Liver (tissue), 7 donors: ENCODE measurements at regions not wholly inside any gene's neighbourhood (a gene's known extent, or its start where the extent isn't known, plus 50 kb on each side); places are given as distances from the start of the nearest gene placed in this dataset.
A peak's percentile ranks its signal among the peaks of the same experiment; 100 is the strongest.
"Not testable (repeated sequence)": the region's sequence is repeated elsewhere in the genome, so short reads cannot be mapped to it uniquely, and the experiment has no call there.

ENCODE experiments used
- DNase-seq: peaks from one replicate; pipeline ENCODE4 v3.0.0-alpha.2; 2017; ENCODE audit warnings: low spot score
- H3K27ac ChIP-seq, 2 donors: one replicate each; pipeline ENCODE4 v1.7.0; 2013; ENCODE audit warnings: inconsistent platforms in 2 of 2, low read length in 2 of 2, control low read depth in 1 of 2, low read depth in 1 of 2, mild to moderate bottlenecking in 1 of 2
- H3K27me3 ChIP-seq, 4 donors: one replicate each; pipeline versions ENCODE4 v1.6.1 to v1.7.0; 2013; ENCODE audit warnings: low read length in 3 of 4, inconsistent platforms in 1 of 4, mild to moderate bottlenecking in 1 of 4, moderate library complexity in 1 of 4; ENCODE audit not compliant: control insufficient read depth in 4 of 4, insufficient read depth in 4 of 4
- H3K36me3 ChIP-seq, 4 donors: one replicate each; pipeline versions ENCODE4 v1.6.1 to v1.7.0; 2013; ENCODE audit warnings: low read length in 3 of 4, mild to moderate bottlenecking in 3 of 4, low read depth in 1 of 4, moderate library complexity in 1 of 4; ENCODE audit not compliant: control insufficient read depth in 4 of 4, insufficient read depth in 3 of 4
- H3K4me1 ChIP-seq, 4 donors: one replicate each; pipeline versions ENCODE4 v1.6.1 to v1.7.0; 2013; ENCODE audit warnings: low read length in 3 of 4, mild to moderate bottlenecking in 3 of 4, moderate library complexity in 1 of 4; ENCODE audit not compliant: control insufficient read depth in 4 of 4, insufficient read depth in 4 of 4
- H3K4me3 ChIP-seq, 3 donors: one replicate each; pipeline versions ENCODE4 v1.6.1 to v1.7.0; 2013; ENCODE audit warnings: low read length in 3 of 3, control low read depth in 1 of 3, low read depth in 1 of 3, mild to moderate bottlenecking in 1 of 3
- H3K9ac ChIP-seq, 2 donors: one replicate each; pipeline ENCODE4 v1.7.0; 2013; ENCODE audit warnings: low read length in 2 of 2, mild to moderate bottlenecking in 2 of 2, moderate library complexity in 2 of 2, control low read depth in 1 of 2, low read depth in 1 of 2
- H3K9me3 ChIP-seq, 4 donors: one replicate each; pipeline versions ENCODE4 v1.6.1 to v1.7.0; 2013; ENCODE audit warnings: low read length in 3 of 4; ENCODE audit not compliant: control insufficient read depth in 4 of 4
- HNF4A ChIP-seq, 2 donors: conservative IDR thresholded peaks; 2 replicates each; pipeline ENCODE4 v1.6.1; 2016; ENCODE audit warnings: antibody characterized with exemption in 2 of 2, mild to moderate bottlenecking in 2 of 2
- JUND ChIP-seq, 2 donors: IDR thresholded peaks; 2 replicates each; pipeline ENCODE4 v1.6.1; 2016; ENCODE audit warnings: antibody characterized with exemption in 2 of 2
- WGBS: extraction: QIAGEN DNeasy Blood & Tissue Kit; methylation state at CpG from one replicate; pipeline ENCODE4 v1.1.7; 2013; 5-methylcytosine and 5-hydroxymethylcytosine counted together
- donor health status: healthy.
- donor health status: healthy.
- donor health status: healthy.
- donor health status: healthy.

GRCh38 chr1:83474946-83475345, 524.0 kb downstream of the TTLL7 start:
- WGBS: 68% methylated on average over 3 of the region's 3 CpGs
- H3K4me3 ChIP-seq, H3K27ac ChIP-seq: not testable (repeated sequence)

GRCh38 chr1:83473986-83474385, 524.9 kb downstream of the TTLL7 start:
- not testable (repeated sequence) for H3K4me1 ChIP-seq, DNase-seq, H3K27me3 ChIP-seq

More at GRCh38 chr1:83474946-83475345, 524.0 kb downstream of the TTLL7 start:
- not testable (repeated sequence) for H3K9ac ChIP-seq, H3K4me1 ChIP-seq, H3K27me3 ChIP-seq, DNase-seq, H3K36me3 ChIP-seq, H3K9me3 ChIP-seq
- TF ChIP-seq JUND (IDR thresholded peaks at IDR 0.05) (peak in 1 of 2 donors; percentile 46), HNF4A (conservative IDR thresholded peaks at IDR 0.05) (peak in 1 of 2 donors; percentile 24)

GRCh38 chr1:83472066-83472465, 526.9 kb downstream of the TTLL7 start:
- not testable (repeated sequence) for H3K4me3 ChIP-seq, H3K36me3 ChIP-seq, H3K9me3 ChIP-seq, H3K27me3 ChIP-seq, H3K4me1 ChIP-seq, H3K27ac ChIP-seq, H3K9ac ChIP-seq, DNase-seq
- 60% methylated on average over 3 of the region's 3 CpGs for WGBS

More at GRCh38 chr1:83473986-83474385, 524.9 kb downstream of the TTLL7 start:
- WGBS: 44% methylated on average over 3 of the region's 3 CpGs
- not testable (repeated sequence) for H3K36me3 ChIP-seq, H3K27ac ChIP-seq, H3K9me3 ChIP-seq, H3K9ac ChIP-seq, H3K4me3 ChIP-seq

GRCh38 chr1:83471272-83471671, 527.7 kb downstream of the TTLL7 start:
- 97% methylated on average over 1 of the region's 1 CpG for WGBS
- not testable (repeated sequence) for H3K27ac ChIP-seq, H3K4me3 ChIP-seq, H3K4me1 ChIP-seq, H3K9ac ChIP-seq, H3K9me3 ChIP-seq, H3K36me3 ChIP-seq, DNase-seq, H3K27me3 ChIP-seq

- not testable (repeated sequence) for DNase-seq, H3K27ac ChIP-seq, H3K36me3 ChIP-seq, H3K9me3 ChIP-seq, H3K27me3 ChIP-seq, H3K9ac ChIP-seq, H3K4me3 ChIP-seq, H3K4me1 ChIP-seq
- 94% methylated on average over 4 of the region's 4 CpGs for WGBS
Observed at GRCh38 chr1:83468336-83468735, 530.6 kb downstream of the TTLL7 start.

GRCh38 chr1:83457735-83458248, 541.1 kb downstream of the TTLL7 start:
- H3K4me3 ChIP-seq, H3K36me3 ChIP-seq, H3K9ac ChIP-seq, H3K4me1 ChIP-seq, DNase-seq, H3K27me3 ChIP-seq, H3K27ac ChIP-seq, H3K9me3 ChIP-seq: not testable (repeated sequence)
- WGBS: 70% methylated on average over 1 of the region's 1 CpG

- not testable (repeated sequence) for H3K27ac ChIP-seq, H3K27me3 ChIP-seq, H3K4me3 ChIP-seq, H3K36me3 ChIP-seq, H3K9me3 ChIP-seq, DNase-seq, H3K4me1 ChIP-seq, H3K9ac ChIP-seq
- 86% methylated on average over 2 of the region's 2 CpGs for WGBS
Observed at GRCh38 chr1:83457281-83457680, 541.7 kb downstream of the TTLL7 start.

- not testable (repeated sequence) for H3K27me3 ChIP-seq, DNase-seq, H3K9me3 ChIP-seq, H3K4me1 ChIP-seq, H3K9ac ChIP-seq, H3K36me3 ChIP-seq, H3K27ac ChIP-seq, H3K4me3 ChIP-seq
- WGBS: 43% methylated on average over 1 of the region's 1 CpG
Observed at GRCh38 chr1:83455753-83456152, 543.2 kb downstream of the TTLL7 start.
